ENCODE measurements at regions not wholly inside any gene's neighbourhood (a gene's known extent, or its start where the extent isn't known, plus 50 kb on each side); places are given as distances from the start of the nearest gene placed in this dataset.

- Histone ChIP-seq H3K4me2 (no peak overlapping the region), H3K4me3 (no peak overlapping the region), H3K27ac (no peak overlapping the region), H3K9me3 (0 out of 3 replicates have a peak, but pooled peaks cover 3% of the 10 kb centered on the region), H3K4me1 (no peaks in the 10 kb centered on the region)
- TF ChIP-seq FOSL2 (IDR thresholded peaks at IDR 0.05): no peak
- TF ChIP-seq FOSL2 (CRISPR knock-in tag; IDR thresholded peaks at IDR 0.05): no peak
- no peak for TF ChIP-seq NR3C1 (IDR thresholded peaks at IDR 0.05)
- TF ChIP-seq POLR2AphosphoS2 (conservative IDR thresholded peaks at IDR 0.05; ENCODE audit: low read length): no peak
- no peak for TF ChIP-seq USF2 (IDR thresholded peaks at IDR 0.05)
- TF ChIP-seq RCOR1 (IDR thresholded peaks at IDR 0.05; ENCODE audit: low read depth, low read length): no peak
- no peak for TF ChIP-seq ZFP36 (IDR thresholded peaks at IDR 0.05; ENCODE audit: borderline replicate concordance, partially characterized antibody)
- TF ChIP-seq, protein P1, sequence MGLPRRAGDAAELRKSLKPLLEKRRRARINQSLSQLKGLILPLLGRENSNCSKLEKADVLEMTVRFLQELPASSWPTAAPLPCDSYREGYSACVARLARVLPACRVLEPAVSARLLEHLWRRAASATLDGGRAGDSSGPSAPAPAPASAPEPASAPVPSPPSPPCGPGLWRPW (IDR thresholded peaks at IDR 0.05): no peak
- TF ChIP-seq CEBPB (IDR thresholded peaks at IDR 0.05): no peak
- TF ChIP-seq ATOH8 (CRISPR knock-in tag; IDR thresholded peaks at IDR 0.05; ENCODE audit: low read depth): no peak
- TF ChIP-seq FOSB (CRISPR knock-in tag; IDR thresholded peaks at IDR 0.05): no peak
- no peak for TF ChIP-seq CHD2 (IDR thresholded peaks at IDR 0.05; ENCODE audit: low read length, partially characterized antibody)
- TF ChIP-seq BHLHE40 (IDR thresholded peaks at IDR 0.05; ENCODE audit: low read depth, low read length): no peak
- no peak for TF ChIP-seq EHF (CRISPR knock-in tag; IDR thresholded peaks at IDR 0.05)
- no peak for TF ChIP-seq JUNB (IDR thresholded peaks at IDR 0.05)
- TF ChIP-seq SREBF2 (IDR thresholded peaks at IDR 0.05): no peak
- TF ChIP-seq RFX5 (IDR thresholded peaks at IDR 0.05): no peak
- no peak for TF ChIP-seq FOXS1 (CRISPR knock-in tag; IDR thresholded peaks at IDR 0.05)
- TF ChIP-seq, protein P2, sequence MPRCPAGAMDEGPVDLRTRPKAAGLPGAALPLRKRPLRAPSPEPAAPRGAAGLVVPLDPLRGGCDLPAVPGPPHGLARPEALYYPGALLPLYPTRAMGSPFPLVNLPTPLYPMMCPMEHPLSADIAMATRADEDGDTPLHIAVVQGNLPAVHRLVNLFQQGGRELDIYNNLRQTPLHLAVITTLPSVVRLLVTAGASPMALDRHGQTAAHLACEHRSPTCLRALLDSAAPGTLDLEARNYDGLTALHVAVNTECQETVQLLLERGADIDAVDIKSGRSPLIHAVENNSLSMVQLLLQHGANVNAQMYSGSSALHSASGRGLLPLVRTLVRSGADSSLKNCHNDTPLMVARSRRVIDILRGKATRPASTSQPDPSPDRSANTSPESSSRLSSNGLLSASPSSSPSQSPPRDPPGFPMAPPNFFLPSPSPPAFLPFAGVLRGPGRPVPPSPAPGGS (IDR thresholded peaks at IDR 0.05): no peak
- TF ChIP-seq RAD21 (conservative IDR thresholded peaks at IDR 0.05 in 1 of 2, IDR thresholded peaks at IDR 0.05 in 1 of 2): no peak
- ATAC-seq: no peak
- WGBS (ENCODE audit: missing lambda C conversion rate): 21% methylated on average over 6 of the region's 6 CpGs
- FAIRE-seq: no peak
- POLR2A ChIA-PET: no interaction called here
- DNase-seq (ENCODE audit: low read depth in 1 of 2, low spot score in 1 of 2): no peak
- CTCF ChIA-PET: interaction anchor here (1.1 to 1.4 kb wide), 2 partner anchors 301 to 1341 kb away, joined by 3 read pairs; no protein-coding TSS in a partner anchor
These were observed 503.3 kb downstream of the RNF144A start for GRCh38 chr2:7420530-7420929.

GRCh38 chr2:7424481-7424880 lies 507.3 kb downstream of the RNF144A start:
- 21% methylated on average over 4 of the region's 4 CpGs for WGBS (ENCODE audit: missing lambda C conversion rate)
- Histone ChIP-seq H3K9me3 (0 out of 3 replicates have a peak, but pooled peaks cover 3% of the 10 kb centered on the region), H3K27ac (no peak overlapping the region), H3K4me2 (no peak overlapping the region), H3K4me1 (no peaks in the 10 kb centered on the region), H3K4me3 (no peak overlapping the region)
- no peak for ATAC-seq
- POLR2A ChIA-PET: no interaction called here
- CTCF ChIA-PET: no interaction called here
- FAIRE-seq: no peak
- DNase-seq (ENCODE audit: low read depth in 1 of 2, low spot score in 1 of 2): no peak
- TF ChIP-seq REST (IDR thresholded peaks at IDR 0.05) (no peak), CHD2 (IDR thresholded peaks at IDR 0.05; ENCODE audit: low read length, partially characterized antibody) (no peak), BHLHE40 (IDR thresholded peaks at IDR 0.05; ENCODE audit: low read depth, low read length) (no peak), FOSB (CRISPR knock-in tag; IDR thresholded peaks at IDR 0.05) (no peak), TFCP2L1 (CRISPR knock-in tag; IDR thresholded peaks at IDR 0.05) (no peak), JUN (IDR thresholded peaks at IDR 0.05) (no peak), HEYL (CRISPR knock-in tag; IDR thresholded peaks at IDR 0.05) (no peak), POLR2AphosphoS2 (conservative IDR thresholded peaks at IDR 0.05; ENCODE audit: low read length) (no peak), ZC3H11A (IDR thresholded peaks at IDR 0.05) (no peak), ZFP36 (IDR thresholded peaks at IDR 0.05; ENCODE audit: borderline replicate concordance, partially characterized antibody) (no peak), HDAC2 (IDR thresholded peaks at IDR 0.05) (no peak), RARB (CRISPR knock-in tag; IDR thresholded peaks at IDR 0.05) (no peak), MAX (IDR thresholded peaks at IDR 0.05) (no peak)
- TF ChIP-seq, protein P2 (IDR thresholded peaks at IDR 0.05): no peak
- TF ChIP-seq, protein P3, sequence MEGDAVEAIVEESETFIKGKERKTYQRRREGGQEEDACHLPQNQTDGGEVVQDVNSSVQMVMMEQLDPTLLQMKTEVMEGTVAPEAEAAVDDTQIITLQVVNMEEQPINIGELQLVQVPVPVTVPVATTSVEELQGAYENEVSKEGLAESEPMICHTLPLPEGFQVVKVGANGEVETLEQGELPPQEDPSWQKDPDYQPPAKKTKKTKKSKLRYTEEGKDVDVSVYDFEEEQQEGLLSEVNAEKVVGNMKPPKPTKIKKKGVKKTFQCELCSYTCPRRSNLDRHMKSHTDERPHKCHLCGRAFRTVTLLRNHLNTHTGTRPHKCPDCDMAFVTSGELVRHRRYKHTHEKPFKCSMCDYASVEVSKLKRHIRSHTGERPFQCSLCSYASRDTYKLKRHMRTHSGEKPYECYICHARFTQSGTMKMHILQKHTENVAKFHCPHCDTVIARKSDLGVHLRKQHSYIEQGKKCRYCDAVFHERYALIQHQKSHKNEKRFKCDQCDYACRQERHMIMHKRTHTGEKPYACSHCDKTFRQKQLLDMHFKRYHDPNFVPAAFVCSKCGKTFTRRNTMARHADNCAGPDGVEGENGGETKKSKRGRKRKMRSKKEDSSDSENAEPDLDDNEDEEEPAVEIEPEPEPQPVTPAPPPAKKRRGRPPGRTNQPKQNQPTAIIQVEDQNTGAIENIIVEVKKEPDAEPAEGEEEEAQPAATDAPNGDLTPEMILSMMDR (IDR thresholded peaks at IDR 0.05): no peak
